HepG2 (cell line): ENCODE measurements at regions not wholly inside any gene's neighbourhood (a gene's known extent, or its start where the extent isn't known, plus 50 kb on each side); places are given as distances from the start of the nearest gene placed in this dataset.

Source experiments
- ATAC-seq: fragments of 200-7000 bp; cut with Tn5 transposase; 3 replicates; pipeline ENCODE4 v1.9.1; 2020; ENCODE audit warnings: mild to moderate bottlenecking, moderate library complexity
- BruUV-seq: library from RNA; stranded (reverse); fragments of 400-500 nt; replicated peaks from 2 replicates; lab custom pipeline; 2021; lab: Mats Ljungman, UMichigan
- CTCF ChIA-PET: fragments of 300-600 bp; formaldehyde crosslinking; extraction: SDS; loops from one replicate; lab custom pipeline; 2021; ENCODE audit warnings: low total read pairs, inconsistent platforms, low intra/inter-chr PET ratio; lab: Yijun Ruan, JAX
- POLR2A ChIA-PET: fragments of 350-600 bp; sonication (Branson Sonifier 250); formaldehyde crosslinking; loops from one replicate; lab custom pipeline; 2020; ENCODE audit warnings: antibody characterized with exemption, inconsistent platforms; lab: Yijun Ruan, JAX
- DNase-seq: peaks from one replicate; pipeline ENCODE4 v3.0.0-alpha.2; 2015; ENCODE audit warnings: low spot score
- FAIRE-seq: peaks from 3 replicates; lab custom pipeline; 2011; peaks lifted over from hg19 to GRCh38; lab: Jason Lieb, UNC
- H2AFZ ChIP-seq: one replicate; pipeline ENCODE4 v1.6.1; 2011; ENCODE audit warnings: low read length, inconsistent platforms
- H3K27ac ChIP-seq: fragments of 300-600 bp; 3 replicates; pipeline ENCODE4 v1.8.0; 2011; ENCODE audit warnings: mixed run types, mild to moderate bottlenecking, mixed read lengths, low read length, inconsistent platforms; ENCODE audit not compliant: insufficient read depth; ENCODE audit errors: extremely low read length
- H3K27me3 ChIP-seq, 2 experiments: fragments of 200-600 bp in 1 of 2; 2 replicates in 1 of 2; 3 replicates in 1 of 2; pipeline versions ENCODE4 v1.6.0 to v1.8.0; 2011; ENCODE audit warnings: low read length in 2 of 2, mild to moderate bottlenecking in 2 of 2, moderate library complexity in 2 of 2, inconsistent platforms in 1 of 2; ENCODE audit not compliant: insufficient read depth in 2 of 2, control insufficient read depth in 1 of 2
- H3K36me3 ChIP-seq, 2 experiments: fragments of 200-600 bp in 1 of 2; replicated peaks in 1 of 2; 2 replicates in 1 of 2; 3 replicates in 1 of 2; pipeline versions ENCODE4 v1.5.1 to v1.8.0; 2011; ENCODE audit warnings: low read length in 2 of 2, inconsistent platforms in 1 of 2; ENCODE audit not compliant: insufficient read depth in 2 of 2, control insufficient read depth in 1 of 2
- H3K4me1 ChIP-seq: 2 replicates; pipeline ENCODE4 v1.5.1; 2012; ENCODE audit warnings: low read length, inconsistent platforms; ENCODE audit not compliant: insufficient read depth
- H3K4me2 ChIP-seq: 2 replicates; pipeline ENCODE4 v1.6.0; 2011; ENCODE audit warnings: low read depth, low read length, inconsistent platforms
- H3K4me3 ChIP-seq, 3 experiments: fragments of 200-600 bp in 1 of 3; sonication (generic), shearing (Covaris generic) in 1 of 3; replicated peaks in 1 of 3; 2 replicates each; pipeline ENCODE4 v1.5.1; 2011 to 2016; ENCODE audit warnings: low read length in 3 of 3, inconsistent platforms in 2 of 3, low read depth in 2 of 3, mild to moderate bottlenecking in 2 of 3, control low read depth in 1 of 3, mixed read lengths in 1 of 3; ENCODE audit not compliant: insufficient read depth in 1 of 3
- H3K79me2 ChIP-seq: one replicate; pipeline ENCODE4 v1.6.1; 2011; ENCODE audit warnings: low read length, inconsistent platforms; ENCODE audit not compliant: insufficient read depth
- H3K9ac ChIP-seq: 2 replicates; pipeline ENCODE4 v1.6.0; 2011; ENCODE audit warnings: mild to moderate bottlenecking, low read depth, low read length, inconsistent platforms; ENCODE audit not compliant: insufficient read depth
- H3K9me3 ChIP-seq: 2 replicates; pipeline ENCODE4 v1.5.1; 2012; ENCODE audit warnings: mild to moderate bottlenecking, low read length
- H4K20me1 ChIP-seq: 2 replicates; pipeline ENCODE4 v1.6.0; 2011; ENCODE audit warnings: inconsistent platforms, mild to moderate bottlenecking, low read length, moderate library complexity; ENCODE audit not compliant: insufficient read depth
- CBFB ChIP-seq: sonication (generic); formaldehyde crosslinking; IDR thresholded peaks from 2 replicates; pipeline ENCODE4 v1.4.0; 2020; ENCODE audit warnings: missing genetic modification reagents
- KAT2B ChIP-seq: fragments of 150-350 bp; IDR thresholded peaks from 2 replicates; pipeline ENCODE4 v1.6.1; 2014; ENCODE audit warnings: low read depth, low read length, borderline replicate concordance
- SRSF9 ChIP-seq: fragments of 200-400 bp; formaldehyde crosslinking; IDR thresholded peaks from 2 replicates; pipeline ENCODE4 v1.6.1; 2018; ENCODE audit warnings: borderline replicate concordance, mild to moderate bottlenecking, low read depth, low read length; ENCODE audit not compliant: insufficient read depth, poor library complexity, severe bottlenecking
- WGBS: methylation state at CpG from one replicate; pipeline ENCODE4 v1.1.6; 2017; ENCODE audit warnings: low lambda C conversion rate; 5-methylcytosine and 5-hydroxymethylcytosine counted together
- in situ Hi-C: cut with HindIII; loops from 2 replicates; pipeline ENCODE4 v1.10.0; 2017; ENCODE audit warnings: low pct_unique_long_range_greater_than_20kb; ENCODE audit not compliant: extremely low pct_ligation_motif_present
- intact Hi-C: fragments of 100-400 bp; cut with micrococcal nuclease; formaldehyde crosslinking; loops from one replicate; pipeline ENCODE4 v1.10.0; 2022; ENCODE audit not compliant: unreplicated experiment
- TF ChIP-seq, protein P1 (sequence below): IDR thresholded peaks from 2 replicates; pipeline ENCODE4 v1.6.1; 2018; ENCODE audit warnings: missing genetic modification reagents, mild to moderate bottlenecking, missing compliant biosample characterization

DNA sequence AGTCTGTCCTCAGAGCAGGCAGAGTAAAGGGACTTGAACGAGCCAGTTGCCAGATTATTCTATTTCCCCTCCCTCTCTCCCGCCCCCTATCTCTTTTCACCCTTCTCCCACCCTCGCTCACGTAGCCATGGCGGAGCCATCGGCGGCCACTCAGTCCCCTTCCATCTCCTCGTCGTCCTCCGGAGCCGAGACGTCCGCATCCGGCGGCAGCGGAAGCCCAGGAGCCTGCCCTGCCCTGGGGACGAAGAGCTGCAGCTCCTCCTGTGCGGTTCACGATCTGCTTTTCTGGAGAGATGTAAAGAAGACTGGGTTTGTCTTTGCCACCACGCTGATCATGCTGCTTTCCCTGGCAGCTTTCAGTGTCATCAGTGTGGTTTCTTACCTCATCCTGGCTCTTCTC is 106.2 kb upstream of the SMAD1 start:
- no TSS peak for BruUV-seq
- DNase-seq (no peak), ATAC-seq (no peak), FAIRE-seq (no peak)
- in situ Hi-C loops = no loop called here
- no peak overlapping the region for H3K9ac ChIP-seq
- H3K4me3 ChIP-seq = no peak overlapping the region
- intact Hi-C loops = no loop called here
- ChIA-PET CTCF (no interaction called here), POLR2A (no interaction called here)
- H4K20me1 ChIP-seq = no peaks in the 10 kb centered on the region
- H3K4me1 ChIP-seq = no peaks in the 10 kb centered on the region
- H2AFZ ChIP-seq = no peak overlapping the region
- WGBS = 58% methylated on average over 20 of the region's 20 CpGs
- no peaks in the 10 kb centered on the region for H3K36me3 ChIP-seq
- no peak overlapping the region for H3K4me2 ChIP-seq
- TF ChIP-seq SRSF9 (no peak), KAT2B (no peak)
- TF ChIP-seq, protein P1, sequence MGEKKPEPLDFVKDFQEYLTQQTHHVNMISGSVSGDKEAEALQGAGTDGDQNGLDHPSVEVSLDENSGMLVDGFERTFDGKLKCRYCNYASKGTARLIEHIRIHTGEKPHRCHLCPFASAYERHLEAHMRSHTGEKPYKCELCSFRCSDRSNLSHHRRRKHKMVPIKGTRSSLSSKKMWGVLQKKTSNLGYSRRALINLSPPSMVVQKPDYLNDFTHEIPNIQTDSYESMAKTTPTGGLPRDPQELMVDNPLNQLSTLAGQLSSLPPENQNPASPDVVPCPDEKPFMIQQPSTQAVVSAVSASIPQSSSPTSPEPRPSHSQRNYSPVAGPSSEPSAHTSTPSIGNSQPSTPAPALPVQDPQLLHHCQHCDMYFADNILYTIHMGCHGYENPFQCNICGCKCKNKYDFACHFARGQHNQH (CRISPR knock-in tag) = no peak
- no peaks in the 10 kb centered on the region for H3K27me3 ChIP-seq
- no peak overlapping the region for H3K27ac ChIP-seq
- H3K79me2 ChIP-seq = no peaks in the 10 kb centered on the region
- H3K9me3 ChIP-seq = no peaks in the 10 kb centered on the region

DNA sequence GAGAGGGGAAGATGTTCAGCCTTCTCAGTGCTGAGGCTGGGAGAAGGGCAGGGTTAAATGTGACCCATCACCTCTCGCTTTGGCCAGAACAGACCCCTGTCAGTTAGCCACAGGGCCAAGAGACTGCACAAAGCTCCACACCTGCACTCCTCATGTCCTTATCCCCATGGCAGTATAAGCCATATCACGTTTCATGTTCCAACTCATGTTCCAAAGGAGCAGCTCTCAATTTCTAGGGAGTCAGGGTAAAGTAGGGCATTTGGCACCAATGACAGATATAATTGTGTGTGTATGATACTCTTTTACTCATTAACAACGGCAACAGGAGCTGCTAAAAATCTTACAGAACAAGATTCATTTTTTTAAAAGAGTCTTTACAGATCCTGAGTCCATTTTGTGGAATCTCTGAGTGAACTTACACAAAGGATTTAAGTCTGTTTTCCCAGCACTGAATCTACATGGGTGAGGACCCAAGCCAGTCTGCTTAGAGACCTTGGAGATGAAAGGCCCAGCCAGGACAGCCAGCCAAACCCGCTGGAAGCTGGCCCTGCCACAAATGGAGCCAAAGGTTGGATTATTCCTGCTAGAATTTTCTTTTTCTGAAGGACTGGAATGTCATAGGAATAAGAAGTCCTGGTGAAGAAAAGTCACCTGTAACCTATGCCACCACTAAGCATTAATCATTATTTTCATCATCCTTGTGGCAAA is 129.1 kb upstream of the SMAD1 start:
- POLR2A ChIA-PET = no interaction called here
- in situ Hi-C loops (no loop called here), intact Hi-C loops (no loop called here)
- H3K36me3 ChIP-seq = no peaks in the 10 kb centered on the region
- 0% methylated on average over 3 of the region's 4 CpGs for WGBS
- H4K20me1 ChIP-seq = no peaks in the 10 kb centered on the region
- FAIRE-seq (no peak), DNase-seq (no peak), ATAC-seq (no peak)
- no peaks in the 10 kb centered on the region; a peak in 1 of 5 replicates for H3K27me3 ChIP-seq
- H3K4me1 ChIP-seq = no peaks in the 10 kb centered on the region
- no TSS peak for BruUV-seq
- H3K4me3 ChIP-seq = no peak overlapping the region
- no peak overlapping the region for H3K27ac ChIP-seq
- H3K9me3 ChIP-seq = no peaks in the 10 kb centered on the region
- H3K79me2 ChIP-seq = no peaks in the 10 kb centered on the region
- H3K9ac ChIP-seq = no peak overlapping the region
- no peak for TF ChIP-seq CBFB (CRISPR knock-in tag)
- TF ChIP-seq, all 625 proteins: peak for 0
- no peak overlapping the region for H2AFZ ChIP-seq
- H3K4me2 ChIP-seq = no peak overlapping the region
- CTCF ChIA-PET = no interaction called here
